ENCODE measurements at regions not wholly inside any gene's neighbourhood (a gene's known extent, or its start where the extent isn't known, plus 50 kb on each side); places are given as distances from the start of the nearest gene placed in this dataset.

DNA sequence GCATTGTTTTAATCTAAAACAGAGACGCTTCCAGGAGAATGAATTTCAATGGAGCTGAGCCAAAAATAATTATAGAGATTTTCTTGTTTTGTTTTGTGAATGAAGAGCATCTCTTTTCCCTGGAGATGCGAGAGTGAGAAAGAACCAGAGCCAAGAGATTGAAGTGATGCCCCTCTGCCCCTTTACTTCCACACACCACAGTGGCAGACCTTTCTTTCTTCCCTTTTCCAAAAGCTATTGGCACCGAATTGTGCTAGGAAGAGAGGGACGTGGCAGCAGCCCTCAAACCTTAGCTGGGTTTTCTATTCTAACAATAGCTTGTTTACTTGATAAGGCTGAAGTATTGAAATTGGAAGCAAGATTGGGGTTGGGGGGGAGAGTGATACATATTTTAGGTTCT, 133.0 kb upstream of the TMEM161B start:
- TF ChIP-seq, protein P1, sequence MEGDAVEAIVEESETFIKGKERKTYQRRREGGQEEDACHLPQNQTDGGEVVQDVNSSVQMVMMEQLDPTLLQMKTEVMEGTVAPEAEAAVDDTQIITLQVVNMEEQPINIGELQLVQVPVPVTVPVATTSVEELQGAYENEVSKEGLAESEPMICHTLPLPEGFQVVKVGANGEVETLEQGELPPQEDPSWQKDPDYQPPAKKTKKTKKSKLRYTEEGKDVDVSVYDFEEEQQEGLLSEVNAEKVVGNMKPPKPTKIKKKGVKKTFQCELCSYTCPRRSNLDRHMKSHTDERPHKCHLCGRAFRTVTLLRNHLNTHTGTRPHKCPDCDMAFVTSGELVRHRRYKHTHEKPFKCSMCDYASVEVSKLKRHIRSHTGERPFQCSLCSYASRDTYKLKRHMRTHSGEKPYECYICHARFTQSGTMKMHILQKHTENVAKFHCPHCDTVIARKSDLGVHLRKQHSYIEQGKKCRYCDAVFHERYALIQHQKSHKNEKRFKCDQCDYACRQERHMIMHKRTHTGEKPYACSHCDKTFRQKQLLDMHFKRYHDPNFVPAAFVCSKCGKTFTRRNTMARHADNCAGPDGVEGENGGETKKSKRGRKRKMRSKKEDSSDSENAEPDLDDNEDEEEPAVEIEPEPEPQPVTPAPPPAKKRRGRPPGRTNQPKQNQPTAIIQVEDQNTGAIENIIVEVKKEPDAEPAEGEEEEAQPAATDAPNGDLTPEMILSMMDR (IDR thresholded peaks at IDR 0.05; ENCODE audit: low read depth, low read length, missing input control): no peak
- TF ChIP-seq SP1 (IDR thresholded peaks at IDR 0.05) (no peak), TAF1 (conservative IDR thresholded peaks at IDR 0.05) (no peak)
- TF ChIP-seq, protein P2, sequence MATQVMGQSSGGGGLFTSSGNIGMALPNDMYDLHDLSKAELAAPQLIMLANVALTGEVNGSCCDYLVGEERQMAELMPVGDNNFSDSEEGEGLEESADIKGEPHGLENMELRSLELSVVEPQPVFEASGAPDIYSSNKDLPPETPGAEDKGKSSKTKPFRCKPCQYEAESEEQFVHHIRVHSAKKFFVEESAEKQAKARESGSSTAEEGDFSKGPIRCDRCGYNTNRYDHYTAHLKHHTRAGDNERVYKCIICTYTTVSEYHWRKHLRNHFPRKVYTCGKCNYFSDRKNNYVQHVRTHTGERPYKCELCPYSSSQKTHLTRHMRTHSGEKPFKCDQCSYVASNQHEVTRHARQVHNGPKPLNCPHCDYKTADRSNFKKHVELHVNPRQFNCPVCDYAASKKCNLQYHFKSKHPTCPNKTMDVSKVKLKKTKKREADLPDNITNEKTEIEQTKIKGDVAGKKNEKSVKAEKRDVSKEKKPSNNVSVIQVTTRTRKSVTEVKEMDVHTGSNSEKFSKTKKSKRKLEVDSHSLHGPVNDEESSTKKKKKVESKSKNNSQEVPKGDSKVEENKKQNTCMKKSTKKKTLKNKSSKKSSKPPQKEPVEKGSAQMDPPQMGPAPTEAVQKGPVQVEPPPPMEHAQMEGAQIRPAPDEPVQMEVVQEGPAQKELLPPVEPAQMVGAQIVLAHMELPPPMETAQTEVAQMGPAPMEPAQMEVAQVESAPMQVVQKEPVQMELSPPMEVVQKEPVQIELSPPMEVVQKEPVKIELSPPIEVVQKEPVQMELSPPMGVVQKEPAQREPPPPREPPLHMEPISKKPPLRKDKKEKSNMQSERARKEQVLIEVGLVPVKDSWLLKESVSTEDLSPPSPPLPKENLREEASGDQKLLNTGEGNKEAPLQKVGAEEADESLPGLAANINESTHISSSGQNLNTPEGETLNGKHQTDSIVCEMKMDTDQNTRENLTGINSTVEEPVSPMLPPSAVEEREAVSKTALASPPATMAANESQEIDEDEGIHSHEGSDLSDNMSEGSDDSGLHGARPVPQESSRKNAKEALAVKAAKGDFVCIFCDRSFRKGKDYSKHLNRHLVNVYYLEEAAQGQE (IDR thresholded peaks at IDR 0.05): no peak
